NCI-H526 treated with DMSO at 0.1 percent for 48 hours (cell line): ENCODE measurements at regions not wholly inside any gene's neighbourhood (a gene's known extent, or its start where the extent isn't known, plus 50 kb on each side); places are given as distances from the start of the nearest gene placed in this dataset.
"Not testable (repeated sequence)": the region's sequence is repeated elsewhere in the genome, so short reads cannot be mapped to it uniquely, and the experiment has no call there.

Source experiments
- DNase-seq: peaks from one replicate; lab custom pipeline; 2025; lab: John Stamatoyannopoulos, UW

DNA sequence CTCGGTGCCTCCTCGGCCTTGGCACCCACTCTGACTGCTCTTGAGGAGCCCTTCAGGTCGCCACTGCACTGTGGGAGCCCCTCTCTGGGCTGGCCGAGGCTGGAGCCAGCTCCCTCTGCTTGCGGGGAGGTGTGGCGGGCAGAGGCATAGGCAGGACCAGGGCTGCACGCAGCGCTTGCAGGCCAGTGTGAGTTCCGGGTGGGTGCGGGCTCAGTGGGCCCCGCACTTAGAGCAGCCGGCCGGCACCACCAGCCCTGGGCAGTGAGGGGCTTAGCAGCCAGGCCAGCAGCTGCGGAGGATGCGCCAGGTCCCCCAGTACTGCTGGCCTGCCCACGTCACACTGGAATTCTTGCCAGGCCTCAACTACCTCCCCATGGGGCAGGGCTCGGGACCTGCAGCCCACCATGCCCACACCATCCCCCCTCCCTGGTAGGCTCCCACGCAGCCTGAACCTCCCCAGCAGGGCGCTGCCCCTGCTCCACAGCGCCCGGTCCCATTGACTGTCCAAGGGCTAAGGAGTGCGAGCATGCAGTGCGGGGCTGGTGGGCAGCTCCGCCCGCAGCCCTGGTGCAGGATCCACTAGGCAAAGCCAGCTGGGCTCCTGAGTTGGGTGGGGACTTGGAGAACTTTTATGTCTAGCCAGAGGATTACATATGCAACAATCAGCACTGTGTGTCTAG is 602.9 kb upstream of the ST8SIA4 start:
- DNase-seq, result no peak

DNA sequence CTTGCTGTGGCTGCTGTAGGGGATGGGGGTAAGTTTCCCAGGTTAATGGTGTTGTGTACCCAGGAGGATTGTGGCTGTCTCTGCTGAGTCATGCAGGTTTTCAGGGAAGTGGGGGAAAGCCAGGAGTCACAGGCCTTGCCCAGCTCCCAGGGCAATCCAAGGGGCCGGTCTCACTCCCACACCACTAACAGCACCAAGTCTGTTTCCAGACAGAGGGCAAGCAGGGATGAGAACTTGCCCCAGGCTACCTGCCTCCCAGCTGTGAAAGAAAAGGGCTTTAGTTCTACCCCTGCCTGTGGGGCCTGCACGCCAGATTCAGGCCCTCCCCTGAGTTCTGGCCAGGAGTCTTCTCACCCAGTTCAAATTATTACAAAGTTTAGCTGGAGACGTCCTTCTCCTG is 579.8 kb upstream of the ST8SIA4 start:
- no peak for DNase-seq

DNA sequence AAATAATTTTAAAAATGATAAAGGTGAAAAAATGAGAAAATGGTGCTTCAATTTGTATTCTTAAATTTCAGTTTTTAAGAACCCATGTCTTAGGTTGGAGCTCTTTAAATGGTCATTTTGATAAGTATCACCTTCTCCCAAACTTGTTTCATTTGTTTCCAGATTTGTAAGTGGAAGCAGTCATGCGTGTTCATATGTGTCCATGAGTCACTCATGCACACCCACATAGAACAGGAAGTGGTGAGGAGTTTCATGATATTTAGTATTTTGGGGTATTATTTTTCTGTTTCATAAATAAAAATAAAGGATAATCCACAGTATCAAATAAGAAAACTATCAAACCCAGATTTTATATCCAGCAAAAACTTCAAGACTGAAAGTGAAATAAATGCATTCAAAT is 570.4 kb upstream of the ST8SIA4 start:
- no peak for DNase-seq

DNA sequence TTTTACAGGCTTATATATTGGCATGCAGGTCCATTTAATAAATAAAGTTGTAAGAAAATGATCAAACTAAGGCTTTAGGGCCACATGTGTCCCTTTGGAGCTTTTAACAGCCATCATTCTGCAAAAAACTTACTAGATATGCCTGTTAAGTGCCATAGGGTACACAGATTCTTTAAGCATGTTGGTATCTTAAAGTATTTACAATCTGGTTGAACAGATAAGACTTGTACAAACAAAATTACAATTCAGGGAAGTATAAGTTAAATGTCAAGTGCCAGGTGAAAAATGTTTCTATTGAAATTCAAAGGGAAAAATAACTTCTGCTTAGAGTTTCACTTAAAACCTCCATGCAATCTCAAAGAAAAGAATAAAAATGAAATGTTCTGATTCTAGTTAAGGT is 558.4 kb upstream of the ST8SIA4 start:
- DNase-seq, result no peak

DNA sequence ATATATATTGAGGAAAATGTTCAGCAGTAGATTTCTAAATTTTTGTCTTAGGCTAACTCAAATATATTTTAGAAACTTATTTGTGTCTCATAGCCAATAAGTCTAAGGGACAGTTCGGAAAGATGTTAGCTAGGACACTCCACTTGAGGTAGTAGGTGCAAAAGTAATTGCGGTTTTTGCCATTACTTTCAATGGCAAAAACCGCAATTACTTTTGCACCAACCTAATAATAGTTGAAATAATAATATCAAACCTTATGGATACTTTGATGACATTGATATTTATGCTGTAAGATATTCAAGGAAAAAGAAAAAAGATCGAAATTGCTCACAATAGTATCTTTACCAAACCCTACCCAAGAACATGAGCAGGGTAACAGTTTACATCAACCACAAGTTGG is 555.5 kb upstream of the ST8SIA4 start:
- DNase-seq, result no peak

DNA sequence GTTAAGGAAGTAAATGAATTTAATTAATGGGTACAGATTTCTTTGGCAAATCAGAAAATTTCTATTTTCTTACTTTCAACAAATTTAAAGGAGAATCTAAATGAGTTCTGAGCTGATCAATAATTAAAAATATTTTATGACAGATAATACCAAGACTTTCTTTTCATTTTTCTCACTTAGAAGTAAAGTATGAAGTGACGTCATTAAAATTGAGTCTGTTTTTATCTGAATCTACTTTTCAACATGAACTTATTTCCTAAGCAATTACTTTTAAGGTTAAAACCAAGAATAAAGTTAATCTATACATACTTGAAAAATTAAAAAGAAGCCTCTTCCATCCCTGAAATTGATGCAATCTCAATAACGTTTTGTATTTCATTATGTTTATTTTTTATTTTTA is 552.8 kb upstream of the ST8SIA4 start:
- no peak for DNase-seq

DNA sequence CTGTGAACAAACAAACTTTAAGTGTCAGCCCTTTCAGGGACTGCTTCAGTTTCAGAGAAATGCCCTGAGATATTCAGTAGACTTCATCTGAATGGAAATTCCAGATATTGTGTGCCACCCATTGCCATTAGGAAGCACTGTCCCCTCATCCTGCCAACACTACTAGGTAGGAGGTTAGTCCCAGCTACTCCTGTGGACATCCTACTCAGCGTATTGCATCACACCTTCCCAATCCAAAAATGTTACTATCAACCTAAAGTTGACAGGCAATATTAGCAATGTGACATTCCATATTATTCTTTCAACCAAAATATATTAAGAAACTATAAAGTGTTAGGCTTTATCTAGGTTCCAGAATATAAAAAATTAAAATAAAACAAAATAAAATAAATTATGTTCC is 552.0 kb upstream of the ST8SIA4 start:
- DNase-seq, result no peak

DNA sequence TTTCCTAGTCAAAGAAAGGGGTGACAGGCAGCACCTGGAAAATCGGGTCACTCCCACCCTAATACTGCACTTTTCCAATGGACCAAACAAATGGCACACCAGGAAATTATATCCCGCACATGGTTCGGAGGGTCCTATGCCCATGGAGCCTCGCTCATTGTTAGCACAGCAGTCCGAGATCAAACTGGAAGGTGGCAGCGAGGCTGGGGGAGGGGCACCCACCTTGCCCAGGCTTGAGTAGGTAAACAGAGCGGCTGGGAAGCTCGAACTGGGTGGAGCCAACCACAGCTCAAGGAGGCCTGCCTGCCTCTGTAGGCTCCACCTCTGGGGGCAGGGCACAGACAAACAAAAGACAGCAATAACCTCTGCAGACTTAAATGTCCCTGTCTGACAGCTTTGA is 539.2 kb upstream of the ST8SIA4 start:
- not testable (repeated sequence) for DNase-seq

DNA sequence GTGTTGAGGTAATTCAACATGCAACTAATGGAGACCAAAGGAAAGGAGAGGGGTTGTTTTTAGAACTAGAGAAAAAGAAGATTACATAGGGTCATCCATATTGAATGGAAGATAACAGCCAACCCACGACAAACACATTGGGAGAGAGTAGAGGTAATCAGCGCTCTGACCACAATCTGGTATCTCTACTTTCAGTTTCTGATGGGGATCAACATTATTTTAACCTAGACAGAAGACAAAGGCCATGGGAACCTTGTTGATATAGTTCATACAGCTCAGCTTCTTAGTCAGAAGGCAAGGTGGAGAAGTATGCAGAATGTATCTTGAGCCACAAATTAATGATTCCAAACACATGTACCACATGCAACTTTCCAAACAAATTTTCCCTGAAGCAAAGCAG is 537.1 kb upstream of the ST8SIA4 start:
- DNase-seq, result no peak

DNA sequence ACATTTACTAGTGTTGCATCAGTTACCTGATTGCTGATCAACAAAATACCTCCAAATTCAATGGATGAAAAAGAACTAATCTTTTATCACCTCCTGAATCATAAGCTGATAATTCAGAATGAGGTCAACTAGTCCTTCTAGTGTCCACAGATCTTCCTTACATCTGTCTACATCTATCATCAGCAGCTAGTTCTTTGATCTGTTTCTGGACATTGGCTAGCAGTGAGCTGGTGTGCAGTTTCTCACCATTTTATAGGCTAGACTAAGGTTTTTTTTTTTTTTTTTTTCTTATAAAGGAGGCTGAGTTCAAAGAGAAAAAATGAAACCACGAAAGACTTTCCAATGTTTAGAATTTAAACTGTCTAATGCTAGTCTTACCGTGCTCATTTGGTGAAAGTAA is 534.3 kb upstream of the ST8SIA4 start:
- no peak for DNase-seq

DNA sequence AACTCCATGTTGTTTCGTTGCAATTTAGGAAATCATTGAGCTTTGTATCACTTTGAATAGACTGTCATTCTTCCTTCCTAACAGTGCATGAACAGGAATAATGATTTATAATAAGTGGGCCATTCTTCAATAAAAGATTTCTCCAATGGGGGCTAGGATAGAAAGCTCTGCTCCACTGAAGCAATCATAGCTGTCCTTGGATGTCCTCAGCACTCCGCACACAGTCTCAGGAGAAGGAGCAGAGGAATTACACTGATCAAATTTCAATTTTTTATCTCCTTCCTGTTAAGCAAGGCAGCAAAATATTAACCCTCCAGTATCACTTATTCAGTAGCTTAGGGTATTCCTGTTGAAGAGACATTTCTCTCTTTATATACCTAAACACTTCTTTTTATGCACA is 532.7 kb upstream of the ST8SIA4 start:
- no peak for DNase-seq

DNA sequence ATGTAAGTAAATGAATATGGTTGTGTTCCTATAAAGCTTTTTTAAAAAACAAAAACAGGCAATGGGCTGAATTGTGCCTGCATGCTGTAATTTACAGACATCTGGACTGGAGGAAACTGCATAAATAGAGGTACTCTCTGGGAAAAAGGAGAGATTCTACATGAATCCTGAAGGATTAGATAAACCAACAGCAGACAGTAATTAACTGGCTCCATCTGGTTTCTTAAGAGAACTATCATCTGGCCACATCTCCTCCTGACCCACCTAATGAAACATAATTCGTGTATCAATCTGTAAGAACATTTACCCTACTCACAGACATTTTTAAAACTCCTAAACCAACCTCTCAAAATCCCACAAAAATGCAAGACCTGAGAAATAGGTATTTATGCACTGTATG is 528.1 kb upstream of the ST8SIA4 start:
- DNase-seq, result no peak

DNA sequence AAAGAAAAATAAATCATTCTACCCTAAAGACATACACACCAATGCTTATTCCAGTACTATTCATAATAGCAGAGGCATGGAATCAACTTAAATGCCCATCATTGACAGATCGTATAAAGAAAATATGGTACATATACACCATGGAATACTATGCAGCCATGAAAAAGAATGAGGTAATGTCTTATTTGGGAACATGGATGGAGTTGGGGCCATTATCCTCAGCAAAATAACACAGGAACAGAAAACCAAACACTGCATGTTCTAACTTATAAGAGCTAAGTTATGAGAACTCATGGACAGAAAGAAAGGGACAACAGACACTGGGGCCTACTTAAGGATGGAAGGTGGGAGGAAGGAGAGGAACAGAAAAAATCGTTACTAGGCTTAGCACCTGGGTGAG is 527.5 kb upstream of the ST8SIA4 start:
- no peak for DNase-seq

DNA sequence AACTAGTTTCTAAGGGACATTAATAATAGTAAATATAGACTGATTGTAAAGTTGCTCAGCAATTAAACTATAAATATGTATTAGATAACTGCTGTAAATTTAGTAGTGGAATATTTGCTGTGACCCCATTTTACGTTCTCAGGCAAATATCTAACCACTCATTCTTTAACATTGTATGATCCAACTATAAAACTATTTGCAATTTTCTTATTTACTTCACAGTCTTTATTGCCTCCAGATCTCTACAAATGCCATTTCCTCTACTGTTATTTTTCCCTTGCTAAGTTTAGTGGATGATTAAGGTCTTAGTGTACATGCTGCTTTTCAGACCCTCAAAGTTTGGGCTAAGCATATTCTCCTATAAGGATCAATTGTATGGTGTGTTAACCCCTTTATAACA is 526.2 kb upstream of the ST8SIA4 start:
- no peak for DNase-seq

DNA sequence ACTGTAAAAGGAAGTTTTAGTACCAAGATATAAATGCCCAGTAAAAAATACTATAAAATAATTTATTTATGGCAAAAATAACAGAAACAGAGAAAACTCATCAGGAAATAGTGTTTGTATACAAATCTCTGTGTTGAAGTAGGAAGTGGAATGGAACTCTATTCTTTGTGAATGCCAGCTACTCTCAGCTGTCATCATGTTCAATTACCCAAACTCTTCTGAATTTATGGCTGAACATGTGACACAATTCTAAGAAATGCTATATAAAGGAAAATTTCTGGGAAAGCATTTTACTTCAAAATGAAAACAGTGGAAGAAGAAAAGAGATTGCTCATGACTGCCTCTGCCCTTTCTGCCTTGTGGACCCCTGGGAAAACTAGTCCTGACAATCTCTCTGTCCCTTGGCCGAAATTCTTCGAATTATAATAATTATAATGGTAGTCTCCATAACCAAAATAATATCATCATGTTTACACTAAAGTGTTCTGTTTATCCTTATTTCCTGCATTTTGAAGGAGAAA is 522.3 kb upstream of the ST8SIA4 start:
- no peak for DNase-seq

DNA sequence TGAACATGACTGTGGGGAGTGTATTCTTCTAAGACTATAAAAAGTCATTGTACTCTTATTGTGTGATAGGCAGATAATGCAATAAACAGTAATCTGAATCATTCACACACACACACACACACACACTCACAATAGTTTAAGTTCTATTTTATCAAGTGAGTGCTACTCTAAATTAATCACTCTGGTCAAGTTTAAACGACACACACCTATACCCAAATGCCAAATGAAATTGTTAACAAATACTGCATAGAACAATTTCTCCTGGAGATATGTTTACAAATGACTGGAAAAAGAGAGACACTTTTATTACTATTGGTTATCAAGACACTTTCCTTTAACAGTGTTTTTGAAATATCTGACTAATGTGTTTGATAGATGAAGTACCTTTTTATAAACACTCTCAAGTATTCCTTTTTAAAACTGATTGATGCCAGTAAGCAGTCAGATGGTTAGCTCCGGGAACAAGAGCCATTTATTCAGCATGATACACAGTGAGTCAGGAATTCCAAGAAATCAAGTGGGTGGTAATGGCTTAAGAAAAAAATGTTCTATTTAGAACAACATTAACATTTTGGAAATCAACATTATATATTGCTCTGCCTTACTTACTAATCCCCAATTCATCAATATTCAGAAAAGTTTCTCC is 521.6 kb upstream of the ST8SIA4 start:
- DNase-seq, result no peak

DNA sequence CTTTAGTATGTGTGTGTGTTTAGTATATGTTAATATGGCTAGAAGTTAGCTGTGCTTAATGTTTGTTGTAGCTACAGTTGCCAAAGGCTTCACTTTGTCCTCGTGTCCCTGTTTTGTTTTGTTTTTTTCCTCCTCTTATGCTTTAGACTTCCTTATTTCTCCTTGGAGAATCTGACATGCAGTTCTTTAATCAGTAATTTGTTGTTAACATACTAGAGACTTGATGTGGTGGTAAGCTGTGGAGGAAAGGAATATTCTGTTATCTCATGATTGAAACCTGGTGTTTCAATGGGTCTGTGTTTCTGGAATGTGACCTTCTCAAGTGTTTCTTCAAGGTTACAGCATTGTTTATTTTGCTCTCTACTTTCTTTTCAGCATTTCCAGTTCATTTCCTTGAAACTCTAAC is 515.6 kb upstream of the ST8SIA4 start:
- no peak for DNase-seq

DNA sequence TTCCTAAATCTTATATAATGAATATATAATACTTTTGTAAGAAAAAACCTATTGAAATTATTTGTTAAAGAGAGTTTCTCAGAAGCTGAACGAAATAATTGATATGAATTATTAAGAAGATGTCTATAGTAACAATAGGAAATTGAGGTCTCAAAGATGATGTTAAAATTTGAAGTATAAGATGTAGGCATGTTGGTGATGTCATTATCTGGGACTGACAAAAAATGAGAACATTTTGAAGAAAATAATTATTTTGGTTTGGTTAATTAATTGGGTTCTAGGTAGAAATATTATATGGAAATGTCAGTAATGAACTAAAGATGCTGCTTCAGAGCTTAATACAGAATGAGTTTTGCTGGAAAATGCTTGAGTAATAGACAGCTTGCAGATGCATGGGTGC is 501.4 kb upstream of the ST8SIA4 start:
- no peak for DNase-seq

DNA sequence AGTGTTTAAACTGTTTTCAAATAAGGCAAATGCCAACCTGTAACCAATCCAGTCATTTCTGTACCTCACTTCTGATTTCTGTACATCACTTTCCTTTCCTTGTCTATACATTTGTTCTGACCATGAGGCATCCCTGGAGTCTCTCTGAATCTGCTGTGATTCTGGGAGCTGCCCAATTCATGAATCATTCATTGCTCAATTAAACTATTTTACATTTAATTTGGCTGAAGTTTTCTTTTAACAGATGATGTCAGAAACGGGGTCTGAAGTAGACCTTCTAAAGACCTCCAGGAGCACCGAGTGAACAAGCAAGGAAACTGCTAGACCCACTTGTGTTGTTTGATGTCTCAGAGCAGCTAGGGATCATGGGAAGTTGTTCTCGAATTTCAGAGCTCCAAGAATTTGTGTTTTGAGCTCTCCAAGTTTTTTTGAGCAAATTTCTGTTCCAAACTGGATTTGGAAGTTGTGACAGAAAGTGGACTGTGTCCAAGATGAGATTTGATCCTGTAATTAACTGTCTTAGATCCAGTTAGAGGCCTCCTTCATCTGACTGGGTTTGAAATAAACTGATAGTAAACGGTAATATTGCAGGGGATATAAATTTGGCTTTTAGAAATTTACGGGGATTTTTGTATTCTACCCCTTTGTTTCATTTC is 490.8 kb upstream of the ST8SIA4 start:
- no peak for DNase-seq

DNA sequence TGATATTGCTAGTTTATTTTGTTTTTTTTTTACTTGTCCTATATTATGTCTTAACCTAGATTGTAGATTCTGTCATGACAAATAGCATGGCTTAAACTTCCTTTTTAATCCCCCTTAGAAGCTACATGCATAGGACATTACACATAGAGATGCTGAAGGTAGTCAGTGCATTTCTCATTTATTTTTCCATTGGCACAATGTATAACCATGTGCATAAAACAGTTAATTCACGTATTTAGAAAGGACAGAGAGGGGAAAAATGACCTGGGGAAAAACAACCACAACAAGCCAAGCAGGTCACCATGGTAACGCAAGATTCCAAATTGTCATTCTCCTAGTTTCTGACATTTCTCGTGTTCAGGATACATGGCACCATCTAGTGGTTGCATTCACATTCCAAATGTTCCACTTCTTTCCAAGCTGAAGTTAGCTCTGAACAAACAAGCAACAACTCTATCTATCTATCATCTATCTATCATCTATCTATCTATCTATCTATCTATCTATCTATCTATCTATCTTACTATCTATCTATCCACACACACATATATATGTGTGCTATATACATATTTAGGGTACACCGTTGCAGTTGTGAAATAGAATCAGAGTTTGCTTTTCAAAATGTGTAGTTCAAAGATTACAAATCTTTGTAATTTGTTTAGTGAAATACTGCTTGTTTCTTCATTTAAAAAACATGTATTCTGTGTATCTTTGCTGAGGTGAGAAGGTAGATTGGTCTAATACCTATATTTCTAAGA is 487.2 kb upstream of the ST8SIA4 start:
- DNase-seq, result no peak

DNA sequence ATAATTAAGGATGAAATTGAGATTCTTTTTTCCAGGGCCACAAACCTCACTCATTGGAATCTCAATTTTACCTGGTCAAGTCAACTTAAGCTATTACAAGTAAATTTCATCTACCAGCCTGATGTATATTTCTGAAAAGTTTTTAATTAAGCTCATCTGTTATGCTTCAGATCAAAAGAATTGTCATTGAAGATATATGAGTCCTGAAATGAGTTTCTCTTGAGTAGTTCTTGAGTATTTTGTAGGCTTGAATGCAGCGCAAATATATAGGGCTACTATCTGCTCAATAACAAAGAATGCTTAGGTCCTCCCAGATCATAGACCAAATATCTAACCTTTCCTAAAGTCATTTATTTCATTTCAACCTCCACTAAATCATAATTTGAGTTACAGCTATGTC is 482.2 kb upstream of the ST8SIA4 start:
- DNase-seq, result no peak

DNA sequence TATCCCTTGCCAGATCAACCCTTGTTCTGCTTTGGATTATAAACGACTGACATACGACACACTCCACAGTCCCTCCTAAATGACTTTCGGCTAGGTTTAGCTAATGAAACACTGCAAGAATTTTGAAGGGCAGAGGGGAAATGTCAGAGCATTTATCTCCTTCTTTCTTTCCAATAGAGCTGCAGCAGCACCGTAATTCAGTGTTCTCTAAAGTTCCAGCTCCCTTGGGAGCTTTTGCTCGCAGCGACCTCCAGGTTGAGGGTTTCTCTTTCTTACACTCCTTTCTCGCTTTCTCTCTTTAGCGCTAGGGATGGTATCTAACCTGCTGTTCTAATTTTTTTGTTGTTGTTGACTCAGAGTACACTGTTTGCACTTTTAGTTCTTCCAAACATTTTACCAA is 467.1 kb upstream of the ST8SIA4 start:
- no peak for DNase-seq

DNA sequence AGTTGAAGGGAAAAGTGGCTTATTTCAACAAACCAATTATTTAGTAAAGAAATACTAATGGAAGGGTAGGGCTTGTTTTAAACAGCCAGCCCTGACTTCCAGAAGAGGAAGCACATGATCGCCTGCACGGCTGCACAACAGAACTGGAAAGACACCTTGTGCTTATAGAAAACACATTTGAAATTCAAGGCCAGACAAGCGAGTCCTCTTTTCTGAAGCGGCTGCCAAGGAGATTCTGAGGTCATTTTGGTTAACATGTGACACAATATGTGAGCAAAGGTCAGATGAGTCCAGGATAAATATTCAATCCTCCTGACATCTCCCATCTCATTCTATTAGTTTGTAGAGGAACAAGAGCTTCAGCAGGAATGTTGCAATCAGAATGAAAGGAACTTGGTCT is 461.4 kb upstream of the ST8SIA4 start:
- DNase-seq, result no peak
